ENCODE measurements at regions not wholly inside any gene's neighbourhood (a gene's known extent, or its start where the extent isn't known, plus 50 kb on each side); places are given as distances from the start of the nearest gene placed in this dataset.

- no peak for TF ChIP-seq EZH2phosphoT487 (IDR thresholded peaks at IDR 0.05; ENCODE audit: low read length)
- no peak for TF ChIP-seq CTCF (IDR thresholded peaks at IDR 0.05; ENCODE audit: low read length)
- no peak for TF ChIP-seq EZH2 (optimal IDR thresholded peaks at IDR 0.05; ENCODE audit: low read depth, low read length)
- Histone ChIP-seq H3K79me2 (ENCODE audit: low read length) (no peaks in the 10 kb centered on the region), H3K27me3 (replicated peaks; ENCODE audit: insufficient read depth, low read length) (no peaks in the 10 kb centered on the region), H3K36me3 (replicated peaks; ENCODE audit: insufficient read depth, low read length) (no peaks in the 10 kb centered on the region), H3F3A (ENCODE audit: insufficient read depth, low read length) (no peaks in the 10 kb centered on the region), H3K9me2 (replicated peaks; ENCODE audit: insufficient read depth, low read length) (no peaks in the 10 kb centered on the region), H4K20me1 (ENCODE audit: insufficient read depth, low read length) (no peaks in the 10 kb centered on the region), H3K4me1 (ENCODE audit: low read length) (no peaks in the 10 kb centered on the region), H3K4me3 (ENCODE audit: low read length) (no peak overlapping the region), H3K4me2 (ENCODE audit: low read depth, low read length) (no peak overlapping the region), H3K9me3 (replicated peaks; ENCODE audit: insufficient read depth, low read length) (no peaks in the 10 kb centered on the region), H2AFZ (ENCODE audit: low read length) (no peak overlapping the region), H3K27ac (ENCODE audit: low read length) (no peak overlapping the region), H3K9ac (ENCODE audit: low read length) (no peak overlapping the region)
- DNase-seq: no peak
These were observed 231.9 kb downstream of the CD83 start for GRCh38 chr6:14349507-14349906.

GRCh38 chr6:14350210-14350609 is 232.6 kb downstream of the CD83 start:
- Histone ChIP-seq H3K79me2 (ENCODE audit: low read length) (no peaks in the 10 kb centered on the region), H3K4me2 (ENCODE audit: low read depth, low read length) (no peak overlapping the region), H2AFZ (ENCODE audit: low read length) (no peak overlapping the region), H3K27ac (ENCODE audit: low read length) (no peak overlapping the region), H4K20me1 (ENCODE audit: insufficient read depth, low read length) (no peaks in the 10 kb centered on the region), H3K36me3 (replicated peaks; ENCODE audit: insufficient read depth, low read length) (no peaks in the 10 kb centered on the region), H3K27me3 (replicated peaks; ENCODE audit: insufficient read depth, low read length) (no peaks in the 10 kb centered on the region), H3F3A (ENCODE audit: insufficient read depth, low read length) (no peaks in the 10 kb centered on the region), H3K4me1 (ENCODE audit: low read length) (no peaks in the 10 kb centered on the region), H3K9me2 (replicated peaks; ENCODE audit: insufficient read depth, low read length) (no peaks in the 10 kb centered on the region), H3K9me3 (replicated peaks; ENCODE audit: insufficient read depth, low read length) (no peaks in the 10 kb centered on the region), H3K9ac (ENCODE audit: low read length) (no peak overlapping the region), H3K4me3 (ENCODE audit: low read length) (no peak overlapping the region)
- DNase-seq: no peak
- TF ChIP-seq EZH2 (optimal IDR thresholded peaks at IDR 0.05; ENCODE audit: low read depth, low read length): no peak
- TF ChIP-seq EZH2phosphoT487 (IDR thresholded peaks at IDR 0.05; ENCODE audit: low read length): no peak
- TF ChIP-seq CTCF (IDR thresholded peaks at IDR 0.05; ENCODE audit: low read length): no peak

- no peaks in the 10 kb centered on the region for H4K20me1 ChIP-seq (ENCODE audit: insufficient read depth, low read length)
- TF ChIP-seq CTCF (IDR thresholded peaks at IDR 0.05; ENCODE audit: low read length) (no peak), EZH2 (optimal IDR thresholded peaks at IDR 0.05; ENCODE audit: low read depth, low read length) (no peak), EZH2phosphoT487 (IDR thresholded peaks at IDR 0.05; ENCODE audit: low read length) (no peak)
- H3K27ac ChIP-seq (ENCODE audit: low read length): no peak overlapping the region
- no peak overlapping the region for H3K4me3 ChIP-seq (ENCODE audit: low read length)
- H3K9me3 ChIP-seq (replicated peaks; ENCODE audit: insufficient read depth, low read length): no peaks in the 10 kb centered on the region
- no peak overlapping the region for H3K9ac ChIP-seq (ENCODE audit: low read length)
- no peaks in the 10 kb centered on the region for H3K79me2 ChIP-seq (ENCODE audit: low read length)
- H2AFZ ChIP-seq (ENCODE audit: low read length): no peak overlapping the region
- no peak for DNase-seq
- no peaks in the 10 kb centered on the region for H3F3A ChIP-seq (ENCODE audit: insufficient read depth, low read length)
- H3K9me2 ChIP-seq (replicated peaks; ENCODE audit: insufficient read depth, low read length): no peaks in the 10 kb centered on the region
- H3K36me3 ChIP-seq (replicated peaks; ENCODE audit: insufficient read depth, low read length): no peaks in the 10 kb centered on the region
- no peaks in the 10 kb centered on the region for H3K27me3 ChIP-seq (replicated peaks; ENCODE audit: insufficient read depth, low read length)
- no peak overlapping the region for H3K4me2 ChIP-seq (ENCODE audit: low read depth, low read length)
- no peaks in the 10 kb centered on the region for H3K4me1 ChIP-seq (ENCODE audit: low read length)
These were observed 235.7 kb downstream of the CD83 start for GRCh38 chr6:14353281-14353680.

Measured in MM.1S (cell line).